ENCODE measurements at regions not wholly inside any gene's neighbourhood (a gene's known extent, or its start where the extent isn't known, plus 50 kb on each side); places are given as distances from the start of the nearest gene placed in this dataset.
A peak's percentile ranks its signal among the peaks of the same experiment; 100 is the strongest.
"Not testable (repeated sequence)": the region's sequence is repeated elsewhere in the genome, so short reads cannot be mapped to it uniquely, and the experiment has no call there.

- H3K4me1 ChIP-seq (ENCODE audit: insufficient read depth, low read length); H3K4me3 ChIP-seq (ENCODE audit: low read length in 2 of 2); H3K36me3 ChIP-seq (ENCODE audit: insufficient read depth, low read length); H3K9me3 ChIP-seq (ENCODE audit: control insufficient read depth in 1 of 2, low read length in 2 of 2); H3K27ac ChIP-seq (ENCODE audit: low read depth, low read length); intact Hi-C loops (cut with micrococcal nuclease); DNase-seq; H3K9me3 Mint-ChIP-seq; POLR2A ChIA-PET (ENCODE audit: partially characterized antibody); H3K36me3 Mint-ChIP-seq; H3K27ac Mint-ChIP-seq; H3K4me1 Mint-ChIP-seq; H3K27me3 ChIP-seq (ENCODE audit: insufficient read depth, low read length); H3K4me3 Mint-ChIP-seq; H3K27me3 Mint-ChIP-seq; CTCF ChIA-PET (ENCODE audit: partially characterized antibody): not testable (repeated sequence)
These were observed 117.7 kb upstream of the SULF2 start for GRCh38 chr20:47903009-47903408.

DNA sequence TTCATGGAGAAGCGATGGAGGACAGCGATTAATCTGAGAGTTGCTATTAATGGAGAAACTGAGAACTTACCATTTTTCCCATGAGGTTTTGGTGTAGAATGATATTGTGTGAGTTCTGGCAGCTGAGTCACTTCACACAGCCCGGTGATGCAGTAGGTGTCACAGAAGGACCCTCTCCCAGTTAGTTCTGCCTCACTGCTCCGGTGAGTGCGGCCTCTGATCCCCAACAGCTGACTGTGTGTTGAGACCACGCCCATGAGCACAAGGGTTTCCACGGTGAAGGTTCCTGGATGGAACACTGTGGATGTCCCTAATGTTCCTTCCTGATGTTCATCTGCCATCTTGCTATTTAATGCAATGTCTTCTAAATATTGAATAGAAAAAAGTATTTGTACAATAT is 114.0 kb upstream of the SULF2 start:
- H3K4me3 Mint-ChIP-seq; H3K4me1 Mint-ChIP-seq; H3K36me3 ChIP-seq (ENCODE audit: insufficient read depth, low read length); DNase-seq; H3K36me3 Mint-ChIP-seq; intact Hi-C loops (cut with micrococcal nuclease); H3K27me3 Mint-ChIP-seq; H3K4me1 ChIP-seq (ENCODE audit: insufficient read depth, low read length); H3K27ac ChIP-seq (ENCODE audit: low read depth, low read length); H3K27me3 ChIP-seq (ENCODE audit: insufficient read depth, low read length); H3K9me3 ChIP-seq (ENCODE audit: control insufficient read depth in 1 of 2, low read length in 2 of 2); H3K27ac Mint-ChIP-seq; H3K4me3 ChIP-seq (ENCODE audit: low read length in 2 of 2); POLR2A ChIA-PET (ENCODE audit: partially characterized antibody); CTCF ChIA-PET (ENCODE audit: partially characterized antibody); H3K9me3 Mint-ChIP-seq: not testable (repeated sequence)

DNA sequence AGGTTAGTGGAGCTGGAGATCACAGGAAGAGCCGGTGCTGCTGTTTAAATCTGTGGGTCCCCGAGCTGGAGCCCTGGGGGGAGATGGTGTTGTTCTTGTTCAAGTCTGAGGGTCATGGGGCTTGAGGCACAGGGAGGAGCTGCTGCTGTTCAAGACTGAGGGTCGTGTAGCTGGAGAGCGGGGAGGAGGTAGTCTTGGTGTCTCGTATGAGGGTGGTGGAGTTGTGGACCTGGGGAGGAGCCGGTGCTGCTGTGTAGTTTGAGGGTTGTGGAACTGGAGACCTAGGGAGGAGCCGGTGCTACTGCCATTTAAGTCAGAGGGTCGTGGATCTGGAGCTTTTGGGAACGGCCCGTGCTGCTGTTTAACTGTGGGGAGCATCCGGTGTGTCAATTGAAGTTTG is 112.2 kb upstream of the SULF2 start:
- Histone ChIP-seq H3K4me1 (ENCODE audit: insufficient read depth, low read length) (no peaks in the 10 kb centered on the region), H3K36me3 (ENCODE audit: insufficient read depth, low read length) (no peaks in the 10 kb centered on the region), H3K27ac (ENCODE audit: low read depth, low read length) (no peak overlapping the region), H3K27me3 (ENCODE audit: insufficient read depth, low read length) (no peaks in the 10 kb centered on the region), H3K9me3 (ENCODE audit: control insufficient read depth in 1 of 2, low read length in 2 of 2) (no peaks in the 10 kb centered on the region), H3K4me3 (ENCODE audit: low read length in 2 of 2) (no peak overlapping the region)
- H3K4me1 Mint-ChIP-seq, result no peaks in the 10 kb centered on the region
- H3K4me3 Mint-ChIP-seq, result no peak overlapping the region
- peak overlapping the region in 1 of 7 donors; percentile 65 for H3K27ac Mint-ChIP-seq
- H3K36me3 Mint-ChIP-seq, result no peaks in the 10 kb centered on the region
- ChIA-PET POLR2A (ENCODE audit: partially characterized antibody) (no interaction called here), CTCF (ENCODE audit: partially characterized antibody) (no interaction called here)
- no peaks in the 10 kb centered on the region for H3K9me3 Mint-ChIP-seq
- H3K27me3 Mint-ChIP-seq, result no peaks in the 10 kb centered on the region
- no peak for DNase-seq
- intact Hi-C loops (cut with micrococcal nuclease), result no loop called here

GRCh38 chr20:47892681-47893080 is 107.4 kb upstream of the SULF2 start:
- H3K27ac ChIP-seq (ENCODE audit: low read depth, low read length); H3K27ac Mint-ChIP-seq; H3K4me1 ChIP-seq (ENCODE audit: insufficient read depth, low read length); H3K9me3 Mint-ChIP-seq; H3K36me3 ChIP-seq (ENCODE audit: insufficient read depth, low read length); H3K27me3 ChIP-seq (ENCODE audit: insufficient read depth, low read length); CTCF ChIA-PET (ENCODE audit: partially characterized antibody); H3K36me3 Mint-ChIP-seq; H3K4me3 Mint-ChIP-seq; POLR2A ChIA-PET (ENCODE audit: partially characterized antibody); H3K27me3 Mint-ChIP-seq; H3K4me1 Mint-ChIP-seq; H3K4me3 ChIP-seq (ENCODE audit: low read length in 2 of 2); H3K9me3 ChIP-seq (ENCODE audit: control insufficient read depth in 1 of 2, low read length in 2 of 2); DNase-seq: not testable (repeated sequence)
- intact Hi-C loops (cut with micrococcal nuclease), result loop anchor here (5.0 kb wide), 1 partner anchor 50 kb away; no protein-coding TSS in a partner anchor

DNA sequence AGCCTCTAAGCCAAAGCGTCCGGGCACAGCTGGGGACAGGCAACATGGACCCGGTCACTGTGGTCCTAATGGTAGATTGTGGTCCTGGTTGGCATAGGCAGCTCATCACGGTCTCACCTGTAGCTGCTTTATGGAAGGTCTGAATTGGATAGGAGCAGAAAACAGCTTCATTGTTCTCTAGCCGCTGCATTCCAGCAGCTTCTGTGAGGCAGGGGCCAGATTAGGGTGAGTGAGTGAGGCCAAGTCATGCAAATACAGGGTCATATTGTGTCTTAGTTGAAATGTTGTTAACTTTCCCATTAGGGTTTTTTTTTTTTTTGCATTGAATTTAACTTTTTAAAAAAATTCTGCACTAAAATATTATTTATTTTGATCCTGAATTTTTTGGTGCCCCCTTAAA is 105.4 kb upstream of the SULF2 start:
- H3K27me3 ChIP-seq (ENCODE audit: insufficient read depth, low read length); H3K27ac ChIP-seq (ENCODE audit: low read depth, low read length); H3K4me1 Mint-ChIP-seq; CTCF ChIA-PET (ENCODE audit: partially characterized antibody); H3K9me3 Mint-ChIP-seq; DNase-seq; H3K9me3 ChIP-seq (ENCODE audit: control insufficient read depth in 1 of 2, low read length in 2 of 2); H3K27me3 Mint-ChIP-seq; H3K4me3 Mint-ChIP-seq; POLR2A ChIA-PET (ENCODE audit: partially characterized antibody); H3K4me1 ChIP-seq (ENCODE audit: insufficient read depth, low read length); H3K4me3 ChIP-seq (ENCODE audit: low read length in 2 of 2); H3K36me3 Mint-ChIP-seq; H3K27ac Mint-ChIP-seq; H3K36me3 ChIP-seq (ENCODE audit: insufficient read depth, low read length): not testable (repeated sequence)
- intact Hi-C loops (cut with micrococcal nuclease), result loop anchor here (5.0 kb wide), 1 partner anchor 48 kb away; no protein-coding TSS in a partner anchor

GRCh38 chr20:47889751-47890150 is 104.5 kb upstream of the SULF2 start:
- not testable (repeated sequence) for H3K36me3 Mint-ChIP-seq; H3K4me3 ChIP-seq (ENCODE audit: low read length in 2 of 2); H3K4me3 Mint-ChIP-seq

GRCh38 chr20:47888351-47888750 is 103.1 kb upstream of the SULF2 start:
- H3K27me3 Mint-ChIP-seq, result peaks cover 5 to 7% of the 10 kb centered on the region in 2 donors
- intact Hi-C loops (cut with micrococcal nuclease), result no loop called here
- no peak overlapping the region for H3K27ac Mint-ChIP-seq
- no peaks in the 10 kb centered on the region for H3K36me3 Mint-ChIP-seq
- DNase-seq, result no peak
- no peak overlapping the region for H3K4me3 Mint-ChIP-seq
- ChIA-PET CTCF (ENCODE audit: partially characterized antibody) (no interaction called here), POLR2A (ENCODE audit: partially characterized antibody) (no interaction called here)
- Histone ChIP-seq H3K4me1 (ENCODE audit: insufficient read depth, low read length) (no peaks in the 10 kb centered on the region), H3K4me3 (ENCODE audit: low read length in 2 of 2) (no peak overlapping the region), H3K36me3 (ENCODE audit: insufficient read depth, low read length) (no peaks in the 10 kb centered on the region), H3K27ac (ENCODE audit: low read depth, low read length) (no peak overlapping the region), H3K9me3 (ENCODE audit: control insufficient read depth in 1 of 2, low read length in 2 of 2) (no peaks in the 10 kb centered on the region), H3K27me3 (ENCODE audit: insufficient read depth, low read length) (no peaks in the 10 kb centered on the region)
- H3K4me1 Mint-ChIP-seq, result no peaks in the 10 kb centered on the region
- H3K9me3 Mint-ChIP-seq, result no peaks in the 10 kb centered on the region

More at GRCh38 chr20:47889751-47890150, 104.5 kb upstream of the SULF2 start:
- H3K36me3 ChIP-seq (ENCODE audit: insufficient read depth, low read length); H3K27ac ChIP-seq (ENCODE audit: low read depth, low read length); H3K9me3 ChIP-seq (ENCODE audit: control insufficient read depth in 1 of 2, low read length in 2 of 2); H3K27me3 Mint-ChIP-seq; H3K4me1 ChIP-seq (ENCODE audit: insufficient read depth, low read length); H3K27ac Mint-ChIP-seq; H3K27me3 ChIP-seq (ENCODE audit: insufficient read depth, low read length); DNase-seq; H3K9me3 Mint-ChIP-seq; POLR2A ChIA-PET (ENCODE audit: partially characterized antibody); H3K4me1 Mint-ChIP-seq; CTCF ChIA-PET (ENCODE audit: partially characterized antibody): not testable (repeated sequence)
- intact Hi-C loops (cut with micrococcal nuclease), result loop anchor here (5.0 kb wide), 1 partner anchor 47 kb away; no protein-coding TSS in a partner anchor

GRCh38 chr20:47887477-47888080 is 102.3 kb upstream of the SULF2 start:
- no peak overlapping the region for H3K4me3 Mint-ChIP-seq
- Histone ChIP-seq H3K36me3 (ENCODE audit: insufficient read depth, low read length) (no peaks in the 10 kb centered on the region), H3K4me1 (ENCODE audit: insufficient read depth, low read length) (no peaks in the 10 kb centered on the region), H3K27ac (ENCODE audit: low read depth, low read length) (no peak overlapping the region), H3K4me3 (ENCODE audit: low read length in 2 of 2) (no peak overlapping the region), H3K27me3 (ENCODE audit: insufficient read depth, low read length) (no peaks in the 10 kb centered on the region), H3K9me3 (ENCODE audit: control insufficient read depth in 1 of 2, low read length in 2 of 2) (no peaks in the 10 kb centered on the region)
- intact Hi-C loops (cut with micrococcal nuclease), result no loop called here
- no peaks in the 10 kb centered on the region for H3K4me1 Mint-ChIP-seq
- POLR2A ChIA-PET (ENCODE audit: partially characterized antibody), result no interaction called here
- no peak overlapping the region for H3K27ac Mint-ChIP-seq
- no peak for DNase-seq
- CTCF ChIA-PET (ENCODE audit: partially characterized antibody), result no interaction called here
- H3K9me3 Mint-ChIP-seq, result no peaks in the 10 kb centered on the region
- H3K36me3 Mint-ChIP-seq, result no peaks in the 10 kb centered on the region
- peaks cover 5 to 7% of the 10 kb centered on the region in 2 donors for H3K27me3 Mint-ChIP-seq
